T-helper 17 cell (primary cell): ENCODE measurements at regions not wholly inside any gene's neighbourhood (a gene's known extent, or its start where the extent isn't known, plus 50 kb on each side); places are given as distances from the start of the nearest gene placed in this dataset.

Source experiments
- ATAC-seq: fragments of 150-1000 bp; cut with Tn5 transposase; 2 replicates; pipeline ENCODE4 v1.10.0; 2021; ENCODE audit warnings: mild to moderate bottlenecking, moderate library complexity
- DNase-seq, 3 donors: peaks; one replicate each; pipeline versions ENCODE4 v3.0.0 to v3.0.0-alpha.2; 2020 to 2021
- H3K9me3 ChIP-seq: one replicate; pipeline ENCODE4 v1.7.0; 2013; ENCODE audit warnings: low read length, mild to moderate bottlenecking; ENCODE audit not compliant: control insufficient read depth, poor library complexity, severe bottlenecking
- H3K27ac Mint-ChIP-seq: one replicate; pipeline ENCODE4 v1.8.0; 2022; ENCODE audit warnings: mild to moderate bottlenecking, moderate library complexity, mixed read lengths
- H3K27me3 Mint-ChIP-seq: one replicate; pipeline ENCODE4 v1.8.0; 2022; ENCODE audit warnings: mixed read lengths
- H3K36me3 Mint-ChIP-seq: one replicate; pipeline ENCODE4 v1.8.0; 2022; ENCODE audit warnings: low read depth, mixed read lengths
- H3K4me1 Mint-ChIP-seq: one replicate; pipeline ENCODE4 v1.8.0; 2022; ENCODE audit warnings: mild to moderate bottlenecking, mixed read lengths
- H3K4me3 Mint-ChIP-seq: one replicate; pipeline ENCODE4 v1.8.0; 2022; ENCODE audit warnings: mild to moderate bottlenecking, moderate library complexity, mixed read lengths

DNA sequence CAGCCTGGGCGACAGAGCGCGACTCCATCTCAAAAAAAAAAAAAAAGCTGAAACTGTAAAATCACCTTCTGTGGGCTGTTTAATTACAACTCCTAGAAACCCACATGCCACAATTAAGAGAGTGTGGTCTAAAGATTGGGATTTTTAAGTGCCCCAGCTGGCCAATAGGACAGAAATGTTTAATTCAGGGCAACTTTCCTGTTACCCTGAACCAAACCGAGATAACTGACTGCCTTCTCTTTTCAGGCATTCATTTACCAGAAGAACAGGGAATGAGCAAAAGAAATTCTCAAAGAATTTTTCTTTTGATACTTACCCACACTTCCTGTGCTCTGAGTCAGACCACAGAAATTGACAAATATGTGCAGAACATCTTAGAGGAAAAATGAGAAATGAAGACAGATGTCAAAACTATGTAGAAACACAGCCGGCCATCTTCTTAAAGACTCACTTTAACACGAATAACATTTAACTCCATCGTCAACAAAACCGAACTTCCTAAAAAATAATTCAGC, 221.3 kb upstream of the DAPK1 start:
- H3K27me3 Mint-ChIP-seq: peaks cover 10% of the 10 kb centered on the region
- H3K4me1 Mint-ChIP-seq: peaks cover 3% of the 10 kb centered on the region
- H3K9me3 ChIP-seq: no peaks in the 10 kb centered on the region
- H3K36me3 Mint-ChIP-seq: no peaks in the 10 kb centered on the region
- no peak for DNase-seq
- ATAC-seq: no peak
- H3K4me3 Mint-ChIP-seq: no peak overlapping the region
- no peak overlapping the region for H3K27ac Mint-ChIP-seq

GRCh38 chr9:87276851-87277261, 220.8 kb upstream of the DAPK1 start:
- no peak overlapping the region for H3K27ac Mint-ChIP-seq
- H3K4me1 Mint-ChIP-seq: peaks cover 3% of the 10 kb centered on the region
- DNase-seq (no peak), ATAC-seq (no peak)
- H3K9me3 ChIP-seq: no peaks in the 10 kb centered on the region
- peaks cover 10% of the 10 kb centered on the region for H3K27me3 Mint-ChIP-seq
- no peak overlapping the region for H3K4me3 Mint-ChIP-seq
- no peaks in the 10 kb centered on the region for H3K36me3 Mint-ChIP-seq

DNA sequence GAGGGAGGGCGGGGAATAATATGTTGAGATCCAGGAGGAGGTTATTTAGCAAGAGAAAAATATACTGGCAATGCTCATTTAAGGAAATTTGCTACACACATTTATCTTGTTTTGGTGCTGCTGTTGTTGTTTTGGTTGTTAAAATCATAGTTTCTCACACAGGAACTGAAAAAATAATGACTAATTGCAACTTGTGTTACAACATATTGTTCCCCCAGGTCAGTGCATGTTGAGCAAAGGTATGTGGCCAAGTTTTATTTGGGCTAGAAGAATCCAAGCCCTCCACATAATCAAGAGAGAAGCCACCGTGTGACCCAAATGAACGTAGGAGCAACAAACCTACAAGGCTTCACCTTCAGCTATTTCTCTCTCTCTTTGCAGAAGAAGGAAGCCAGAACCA, 220.3 kb upstream of the DAPK1 start:
- Mint-ChIP-seq H3K4me3 (no peak overlapping the region), H3K27ac (no peak overlapping the region), H3K36me3 (no peaks in the 10 kb centered on the region), H3K27me3 (peaks cover 6% of the 10 kb centered on the region), H3K4me1 (no peaks in the 10 kb centered on the region)
- ATAC-seq: no peak
- DNase-seq: no peak
- H3K9me3 ChIP-seq: no peaks in the 10 kb centered on the region

- H3K4me3 Mint-ChIP-seq: no peak overlapping the region
- H3K4me1 Mint-ChIP-seq: no peaks in the 10 kb centered on the region
- ATAC-seq (no peak), DNase-seq (no peak)
- H3K27ac Mint-ChIP-seq: no peak overlapping the region
- H3K9me3 ChIP-seq: no peaks in the 10 kb centered on the region
- H3K27me3 Mint-ChIP-seq: peaks cover 4% of the 10 kb centered on the region
- no peaks in the 10 kb centered on the region for H3K36me3 Mint-ChIP-seq
Observed at GRCh38 chr9:87278971-87279733, 218.5 kb upstream of the DAPK1 start.

- Mint-ChIP-seq H3K4me1 (no peaks in the 10 kb centered on the region), H3K36me3 (no peaks in the 10 kb centered on the region), H3K27ac (no peak overlapping the region), H3K27me3 (peaks cover 4% of the 10 kb centered on the region), H3K4me3 (no peak overlapping the region)
- no peak for DNase-seq
- ATAC-seq: no peak
- H3K9me3 ChIP-seq: no peaks in the 10 kb centered on the region
Observed at GRCh38 chr9:87280421-87280820, 217.2 kb upstream of the DAPK1 start.

GRCh38 chr9:87282538-87282937, 215.1 kb upstream of the DAPK1 start:
- no peak for ATAC-seq
- Mint-ChIP-seq H3K27ac (no peak overlapping the region), H3K36me3 (no peaks in the 10 kb centered on the region), H3K4me1 (no peaks in the 10 kb centered on the region), H3K4me3 (no peak overlapping the region), H3K27me3 (no peaks in the 10 kb centered on the region)
- DNase-seq: no peak
- H3K9me3 ChIP-seq: no peaks in the 10 kb centered on the region

GRCh38 chr9:87283585-87283984, 214.1 kb upstream of the DAPK1 start:
- H3K36me3 Mint-ChIP-seq: no peaks in the 10 kb centered on the region
- H3K4me3 Mint-ChIP-seq: no peak overlapping the region
- no peaks in the 10 kb centered on the region for H3K4me1 Mint-ChIP-seq

DNA sequence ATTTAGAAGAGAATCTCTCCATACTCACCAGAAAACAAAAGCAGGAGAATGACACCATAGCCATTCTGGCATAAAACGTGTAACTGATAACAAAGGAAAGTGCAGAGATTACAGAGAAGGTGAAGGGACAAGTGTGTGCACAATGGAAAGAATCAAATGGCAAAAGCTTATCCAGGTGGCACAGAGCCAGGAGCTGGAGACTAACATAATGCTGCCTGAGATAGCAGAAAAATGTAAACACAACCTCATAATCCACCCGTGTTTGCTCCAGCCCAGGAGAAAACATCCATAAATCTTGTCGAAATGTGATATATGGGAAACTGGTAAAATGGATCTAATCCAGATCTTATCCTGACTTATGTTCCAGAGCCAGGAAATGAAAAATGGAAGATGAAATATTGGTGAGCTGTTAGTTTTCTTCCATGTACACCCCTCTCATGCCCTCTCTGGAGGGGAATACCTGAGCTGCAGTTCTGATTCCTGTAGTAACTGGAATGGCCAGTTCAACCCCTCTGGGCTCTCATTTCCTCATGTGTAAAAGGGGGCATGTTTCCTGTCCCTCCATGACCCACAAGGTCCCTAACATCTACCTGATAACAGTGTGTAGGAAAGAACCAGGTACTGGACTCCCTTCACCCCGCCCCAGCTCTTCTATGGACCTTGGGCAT, 212.3 kb upstream of the DAPK1 start:
- peaks cover 8% of the 10 kb centered on the region for H3K27me3 Mint-ChIP-seq
- H3K36me3 Mint-ChIP-seq: no peaks in the 10 kb centered on the region
- no peak overlapping the region for H3K4me3 Mint-ChIP-seq
- no peak for ATAC-seq
- DNase-seq: no peak
- H3K4me1 Mint-ChIP-seq: no peaks in the 10 kb centered on the region
- no peaks in the 10 kb centered on the region for H3K9me3 ChIP-seq
- no peak overlapping the region for H3K27ac Mint-ChIP-seq

More at GRCh38 chr9:87283585-87283984, 214.1 kb upstream of the DAPK1 start:
- no peaks in the 10 kb centered on the region for H3K9me3 ChIP-seq
- Mint-ChIP-seq H3K27ac (no peak overlapping the region), H3K27me3 (no peaks in the 10 kb centered on the region)
- DNase-seq: no peak
- ATAC-seq: no peak

GRCh38 chr9:87286506-87286905, 211.2 kb upstream of the DAPK1 start:
- ATAC-seq (no peak), DNase-seq (no peak)
- no peak overlapping the region for H3K4me3 Mint-ChIP-seq
- peaks cover 11% of the 10 kb centered on the region for H3K27me3 Mint-ChIP-seq
- H3K27ac Mint-ChIP-seq: no peak overlapping the region
- no peaks in the 10 kb centered on the region for H3K9me3 ChIP-seq
- no peaks in the 10 kb centered on the region for H3K4me1 Mint-ChIP-seq
- no peaks in the 10 kb centered on the region for H3K36me3 Mint-ChIP-seq

DNA sequence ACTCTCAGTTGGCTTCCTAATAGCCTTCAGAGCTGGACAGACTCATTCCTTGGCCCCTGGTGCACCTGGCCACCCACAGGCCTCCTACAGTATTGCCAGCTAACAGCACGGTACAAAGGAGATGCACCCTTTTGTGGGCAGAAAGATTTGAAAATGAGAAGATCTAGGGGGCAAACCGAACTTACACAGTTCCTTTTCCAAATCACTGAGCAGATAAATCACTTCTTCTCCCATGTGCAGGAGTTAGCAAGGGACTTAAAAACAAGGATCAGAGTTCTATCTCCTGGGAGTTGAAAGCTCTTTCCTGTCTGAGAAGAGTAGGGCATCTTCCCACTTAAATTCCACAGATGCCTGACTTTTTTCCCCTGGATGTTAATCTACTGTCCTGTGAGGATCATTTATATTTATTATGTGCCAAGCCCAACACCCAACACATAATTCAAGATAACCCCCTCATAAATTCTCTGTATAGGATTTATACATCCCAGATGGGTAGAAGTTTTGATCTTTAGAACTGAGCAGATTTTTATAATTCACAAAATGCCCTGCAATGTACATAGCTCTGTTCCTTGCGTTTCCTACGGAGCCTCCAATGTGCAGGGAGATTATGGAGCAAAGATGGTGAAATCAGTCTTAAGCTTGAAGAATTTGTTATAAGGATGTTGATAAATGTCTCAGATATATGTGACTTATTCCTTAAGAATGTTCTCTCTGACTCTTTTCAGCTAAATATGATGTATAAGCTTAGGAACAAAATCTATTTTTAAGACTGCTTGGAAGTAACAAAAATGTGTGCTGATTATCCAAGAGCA, 207.2 kb upstream of the DAPK1 start:
- no peaks in the 10 kb centered on the region for H3K36me3 Mint-ChIP-seq
- no peak overlapping the region for H3K4me3 Mint-ChIP-seq
- DNase-seq (no peak), ATAC-seq (no peak)
- H3K9me3 ChIP-seq: no peaks in the 10 kb centered on the region
- H3K27ac Mint-ChIP-seq: no peak overlapping the region
- peaks cover 13% of the 10 kb centered on the region for H3K27me3 Mint-ChIP-seq
- H3K4me1 Mint-ChIP-seq: no peaks in the 10 kb centered on the region

DNA sequence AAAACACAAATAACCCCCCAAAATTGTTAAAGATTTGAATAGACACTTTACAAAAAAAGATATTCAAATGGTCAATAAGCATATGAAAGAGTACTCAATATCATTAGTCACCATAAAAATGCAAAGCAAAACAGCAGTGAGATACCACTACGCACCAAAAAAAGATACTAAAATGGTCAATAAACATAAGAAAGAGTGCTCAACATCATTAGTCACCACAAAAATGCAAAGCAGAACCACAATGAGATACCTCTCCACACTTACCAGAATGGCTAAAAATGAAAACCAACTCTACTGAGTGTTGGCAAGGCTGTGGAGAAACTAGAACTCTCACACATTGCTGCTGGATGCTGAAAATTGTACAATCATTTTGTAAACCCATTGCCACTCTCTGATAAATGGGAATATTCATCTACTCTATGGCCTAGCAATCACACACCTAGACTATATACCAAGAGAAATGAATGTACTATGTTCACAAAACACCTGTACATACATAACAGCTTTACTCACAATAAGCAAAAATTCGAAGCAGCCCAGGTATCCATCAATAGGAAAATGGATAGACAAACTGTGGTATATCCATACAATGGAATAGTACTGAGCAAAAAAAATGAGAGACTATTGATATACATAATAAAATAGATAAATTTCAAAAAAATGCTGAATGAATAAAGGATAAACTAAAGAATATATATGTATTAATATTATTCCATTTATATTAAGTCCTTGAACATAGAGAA, 205.0 kb upstream of the DAPK1 start:
- Mint-ChIP-seq H3K27ac (no peak overlapping the region), H3K4me1 (no peaks in the 10 kb centered on the region), H3K27me3 (peaks cover 18% of the 10 kb centered on the region), H3K4me3 (no peak overlapping the region), H3K36me3 (no peaks in the 10 kb centered on the region)
- no peak for ATAC-seq
- DNase-seq: no peak
- no peaks in the 10 kb centered on the region for H3K9me3 ChIP-seq

- Mint-ChIP-seq H3K27me3 (peaks cover 26% of the 10 kb centered on the region), H3K4me3 (no peak overlapping the region), H3K27ac (no peak overlapping the region), H3K36me3 (no peaks in the 10 kb centered on the region), H3K4me1 (no peaks in the 10 kb centered on the region)
- no peaks in the 10 kb centered on the region for H3K9me3 ChIP-seq
- ATAC-seq (no peak), DNase-seq (no peak)
Observed at GRCh38 chr9:87294126-87294525, 203.5 kb upstream of the DAPK1 start.

DNA sequence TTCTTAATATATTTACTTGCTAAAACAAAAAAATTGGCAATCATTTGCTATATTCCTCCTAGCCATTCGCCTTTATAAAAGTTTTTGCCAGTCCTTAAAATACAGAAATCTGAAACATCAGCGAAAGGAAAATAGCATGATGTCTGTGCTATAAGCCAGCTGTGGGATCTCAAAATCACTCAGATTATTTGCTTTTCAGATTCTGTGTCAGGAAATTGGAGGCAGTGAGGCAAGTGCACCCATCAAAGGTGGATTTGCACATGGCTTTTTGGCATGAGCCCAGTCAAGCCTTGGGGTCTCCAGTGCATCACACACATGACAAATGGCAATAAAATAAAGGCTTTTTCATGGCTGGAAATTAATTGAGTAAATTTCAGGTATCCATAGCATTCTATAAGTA, 196.8 kb upstream of the DAPK1 start:
- no peaks in the 10 kb centered on the region for H3K4me1 Mint-ChIP-seq
- no peak overlapping the region for H3K27ac Mint-ChIP-seq
- ATAC-seq (no peak), DNase-seq (no peak)
- H3K36me3 Mint-ChIP-seq: no peaks in the 10 kb centered on the region
- H3K9me3 ChIP-seq: no peaks in the 10 kb centered on the region
- no peak overlapping the region for H3K4me3 Mint-ChIP-seq
- peaks cover 38% of the 10 kb centered on the region for H3K27me3 Mint-ChIP-seq
